Endothelial cell of umbilical vein (primary cell): ENCODE measurements at regions not wholly inside any gene's neighbourhood (a gene's known extent, or its start where the extent isn't known, plus 50 kb on each side); places are given as distances from the start of the nearest gene placed in this dataset.

Experiments used
- BruUV-seq: library from RNA; stranded (reverse); fragments of 400-500 nt; replicated peaks from 2 replicates; lab custom pipeline; 2021; lab: Mats Ljungman, UMichigan
- CTCF ChIA-PET: fragments of 300-600, 350-600 bp; sonication (Branson Sonifier 250); formaldehyde crosslinking; loops from one replicate; lab custom pipeline; 2021; ENCODE audit warnings: antibody characterized with exemption, inconsistent platforms; lab: Charles Lee
- POLR2A ChIA-PET: fragments of 300-600, 350-600 bp; sonication (Branson Sonifier 250); formaldehyde crosslinking; loops from one replicate; lab custom pipeline; 2021; ENCODE audit warnings: antibody characterized with exemption, inconsistent platforms; lab: Charles Lee
- DNase-seq: peaks from one replicate; pipeline ENCODE4 v3.0.0-alpha.2; 2011; ENCODE audit warnings: low read depth, low spot score
- FAIRE-seq: peaks from 2 replicates; lab custom pipeline; 2011; peaks lifted over from hg19 to GRCh38; lab: Jason Lieb, UNC
- H2AFZ ChIP-seq: 2 replicates; pipeline ENCODE4 v1.6.0; 2012; ENCODE audit warnings: low read depth, low read length, control low read depth, inconsistent platforms
- H3K27ac ChIP-seq: 2 replicates; pipeline ENCODE4 v1.5.1; 2011; ENCODE audit warnings: low read depth, mild to moderate bottlenecking, control low read depth, low read length, moderate library complexity; ENCODE audit not compliant: insufficient read depth
- H3K27me3 ChIP-seq, 2 experiments: 2 replicates each; pipeline versions ENCODE4 v1.6.0 to v1.6.1; 2011; ENCODE audit warnings: low read length in 2 of 2, mixed read lengths in 1 of 2; ENCODE audit not compliant: control insufficient read depth in 2 of 2, insufficient read depth in 2 of 2
- H3K36me3 ChIP-seq, 2 experiments: 2 replicates in 1 of 2; 3 replicates in 1 of 2; pipeline ENCODE4 v1.5.1; 2011; ENCODE audit warnings: low read length in 2 of 2, mild to moderate bottlenecking in 1 of 2, moderate library complexity in 1 of 2; ENCODE audit not compliant: control insufficient read depth in 2 of 2, insufficient read depth in 2 of 2; ENCODE audit errors: extremely low read depth in 1 of 2
- H3K4me1 ChIP-seq: 3 replicates; pipeline ENCODE4 v1.5.1; 2011; ENCODE audit warnings: mild to moderate bottlenecking, low read length; ENCODE audit not compliant: control insufficient read depth, insufficient read depth; ENCODE audit errors: extremely low read depth
- H3K4me2 ChIP-seq: 2 replicates; pipeline ENCODE4 v1.6.1; 2011; ENCODE audit warnings: low read length, control low read depth, mixed read lengths; ENCODE audit not compliant: insufficient read depth
- H3K4me3 ChIP-seq, 3 experiments: fragments of 200-600 bp in 1 of 3; sonication (generic), shearing (Covaris generic) in 1 of 3; replicated peaks in 1 of 3; 2 replicates each; pipeline ENCODE4 v1.5.1; 2011 to 2016; ENCODE audit warnings: control low read depth in 3 of 3, low read length in 3 of 3, mild to moderate bottlenecking in 2 of 3, inconsistent platforms in 1 of 3, low read depth in 1 of 3, moderate library complexity in 1 of 3; ENCODE audit not compliant: insufficient read depth in 1 of 3
- H3K79me2 ChIP-seq: 2 replicates; pipeline ENCODE4 v1.6.0; 2012; ENCODE audit warnings: low read length, inconsistent platforms; ENCODE audit not compliant: control insufficient read depth, insufficient read depth
- H3K9ac ChIP-seq: replicated peaks from 2 replicates; pipeline ENCODE3; 2011; ENCODE audit warnings: low read length, control low read depth; ENCODE audit not compliant: insufficient read depth; ENCODE audit errors: extremely low read depth
- H3K9me1 ChIP-seq: replicated peaks from 3 replicates; pipeline ENCODE4 v1.6.0; 2011; ENCODE audit warnings: mild to moderate bottlenecking, low read length; ENCODE audit not compliant: control insufficient read depth, insufficient read depth; ENCODE audit errors: extremely low read depth
- H3K9me3 ChIP-seq: replicated peaks from 2 replicates; pipeline ENCODE4 v1.5.1; 2012; ENCODE audit warnings: low read length, inconsistent platforms; ENCODE audit not compliant: control insufficient read depth, insufficient read depth
- H4K20me1 ChIP-seq: replicated peaks from 2 replicates; pipeline ENCODE3; 2011; ENCODE audit warnings: mild to moderate bottlenecking, low read length; ENCODE audit not compliant: control insufficient read depth, insufficient read depth; ENCODE audit errors: extremely low read depth
- CTCF ChIP-seq, 2 donors: IDR thresholded peaks; 1 replicate in 1 of 2; 2 replicates in 1 of 2; pipeline ENCODE4 v1.5.1; 2011; ENCODE audit warnings: low read length in 2 of 2, mild to moderate bottlenecking in 2 of 2, moderate library complexity in 2 of 2, control low read depth in 1 of 2, inconsistent platforms in 1 of 2, low read depth in 1 of 2; ENCODE audit not compliant: insufficient read depth in 1 of 2; ENCODE audit errors: extremely low read depth in 1 of 2
- EZH2 ChIP-seq: IDR thresholded peaks from 2 replicates; pipeline ENCODE4 v1.6.1; 2012; ENCODE audit warnings: borderline replicate concordance, low read depth, mild to moderate bottlenecking, moderate library complexity, low read length, inconsistent platforms; ENCODE audit not compliant: severe bottlenecking
- FOS ChIP-seq: IDR thresholded peaks from 2 replicates; pipeline ENCODE4 v1.6.1; 2011; ENCODE audit warnings: mild to moderate bottlenecking, low read length, moderate library complexity, borderline replicate concordance; ENCODE audit not compliant: insufficient read depth
- GATA2 ChIP-seq: IDR thresholded peaks from 2 replicates; pipeline ENCODE4 v1.7.0; 2011; ENCODE audit warnings: low read depth, mild to moderate bottlenecking, moderate library complexity, mixed read lengths, low read length; ENCODE audit not compliant: insufficient read length, insufficient read depth
- JUN ChIP-seq: IDR thresholded peaks from 2 replicates; pipeline ENCODE4 v1.6.1; 2011; ENCODE audit warnings: borderline replicate concordance, low read depth; ENCODE audit not compliant: insufficient read length, insufficient read depth
- MAX ChIP-seq: IDR thresholded peaks from 2 replicates; pipeline ENCODE4 v1.6.1; 2011; ENCODE audit not compliant: insufficient read depth, insufficient read length
- MYC ChIP-seq: IDR thresholded peaks from one replicate; pipeline ENCODE4 v1.6.1; 2011; ENCODE audit warnings: mild to moderate bottlenecking, low read depth, low read length
- POLR2A ChIP-seq: IDR thresholded peaks from 2 replicates; pipeline ENCODE4 v1.6.1; 2012; ENCODE audit warnings: low read depth, mild to moderate bottlenecking, control low read depth, low read length
- POLR2AphosphoS5 ChIP-seq: IDR thresholded peaks from 2 replicates; pipeline ENCODE4 v1.6.1; 2012; ENCODE audit warnings: low read depth, mild to moderate bottlenecking, control low read depth, low read length, moderate library complexity; ENCODE audit not compliant: insufficient read depth
- dilution Hi-C: fragments of 300-500 bp; cut with MboI; formaldehyde crosslinking; loops from one replicate; pipeline ENCODE4 v1.15.0; 2019; ENCODE audit warnings: low sequenced_read_pairs; ENCODE audit not compliant: extremely low pct_ligation_motif_present
- intact Hi-C: fragments of 100-400 bp; cut with micrococcal nuclease; formaldehyde crosslinking; loops from one replicate; pipeline ENCODE4 v1.10.0; 2022

GRCh38 chr3:14590569-14590968 is 50.4 kb upstream of the GRIP2 start:
- CTCF ChIA-PET: no interaction called here
- Histone ChIP-seq H2AFZ (no peak overlapping the region), H3K79me2 (no peaks in the 10 kb centered on the region), H3K9me3 (no peaks in the 10 kb centered on the region), H3K9me1 (no peaks in the 10 kb centered on the region), H4K20me1 (no peaks in the 10 kb centered on the region), H3K9ac (no peak overlapping the region), H3K4me2 (no peak overlapping the region), H3K27me3 (no peaks in the 10 kb centered on the region), H3K36me3 (no peaks in the 10 kb centered on the region), H3K4me3 (no peak overlapping the region), H3K4me1 (no peaks in the 10 kb centered on the region), H3K27ac (no peak overlapping the region)
- TF ChIP-seq CTCF (IDR thresholded peaks at IDR 0.05; ENCODE audit: extremely low read depth in 1 of 2, insufficient read depth in 1 of 2, low read depth in 1 of 2, low read length in 2 of 2) (no peak), POLR2AphosphoS5 (no peak), GATA2 (no peak), MAX (no peak), EZH2 (no peak), FOS (no peak), POLR2A (no peak), JUN (no peak), MYC (no peak)
- intact Hi-C loops (no loop called here), dilution Hi-C loops (no loop called here)
- BruUV-seq: no TSS peak
- FAIRE-seq (no peak), DNase-seq (no peak)
- POLR2A ChIA-PET: no interaction called here
